ENCODE measurements at regions not wholly inside any gene's neighbourhood (a gene's known extent, or its start where the extent isn't known, plus 50 kb on each side); places are given as distances from the start of the nearest gene placed in this dataset.

DNA sequence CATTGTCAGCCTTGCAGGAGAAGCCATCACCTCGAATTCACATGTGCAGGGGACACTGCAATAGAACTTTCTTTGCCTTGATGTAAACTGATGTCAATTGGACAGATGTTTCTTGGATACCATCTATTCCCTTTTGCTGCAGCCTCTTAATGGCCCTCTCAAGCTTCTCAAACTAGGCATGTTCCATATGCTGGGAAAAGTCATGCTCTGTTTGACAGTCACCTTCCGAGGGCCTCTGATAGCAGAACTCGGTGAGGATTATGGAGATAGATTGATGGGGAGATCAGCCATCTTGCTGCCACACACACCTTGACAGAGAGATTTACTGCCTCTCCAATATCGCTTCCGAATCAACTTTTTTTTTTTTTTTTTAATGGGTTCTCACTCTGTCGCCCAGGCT is 145.8 kb upstream of the NUDT4 start:
- TF ChIP-seq, protein P1, sequence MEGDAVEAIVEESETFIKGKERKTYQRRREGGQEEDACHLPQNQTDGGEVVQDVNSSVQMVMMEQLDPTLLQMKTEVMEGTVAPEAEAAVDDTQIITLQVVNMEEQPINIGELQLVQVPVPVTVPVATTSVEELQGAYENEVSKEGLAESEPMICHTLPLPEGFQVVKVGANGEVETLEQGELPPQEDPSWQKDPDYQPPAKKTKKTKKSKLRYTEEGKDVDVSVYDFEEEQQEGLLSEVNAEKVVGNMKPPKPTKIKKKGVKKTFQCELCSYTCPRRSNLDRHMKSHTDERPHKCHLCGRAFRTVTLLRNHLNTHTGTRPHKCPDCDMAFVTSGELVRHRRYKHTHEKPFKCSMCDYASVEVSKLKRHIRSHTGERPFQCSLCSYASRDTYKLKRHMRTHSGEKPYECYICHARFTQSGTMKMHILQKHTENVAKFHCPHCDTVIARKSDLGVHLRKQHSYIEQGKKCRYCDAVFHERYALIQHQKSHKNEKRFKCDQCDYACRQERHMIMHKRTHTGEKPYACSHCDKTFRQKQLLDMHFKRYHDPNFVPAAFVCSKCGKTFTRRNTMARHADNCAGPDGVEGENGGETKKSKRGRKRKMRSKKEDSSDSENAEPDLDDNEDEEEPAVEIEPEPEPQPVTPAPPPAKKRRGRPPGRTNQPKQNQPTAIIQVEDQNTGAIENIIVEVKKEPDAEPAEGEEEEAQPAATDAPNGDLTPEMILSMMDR (IDR thresholded peaks at IDR 0.05; ENCODE audit: low read depth, low read length, poor library complexity, severe bottlenecking): no peak
- TF ChIP-seq EZH2phosphoT487 (IDR thresholded peaks at IDR 0.05; ENCODE audit: borderline replicate concordance, low read length): no peak

Measured in DOHH2 (cell line).